Naive B cell (primary cell): ENCODE measurements at regions not wholly inside any gene's neighbourhood (a gene's known extent, or its start where the extent isn't known, plus 50 kb on each side); places are given as distances from the start of the nearest gene placed in this dataset.
"Not testable (repeated sequence)": the region's sequence is repeated elsewhere in the genome, so short reads cannot be mapped to it uniquely, and the experiment has no call there.

Source experiments
- ATAC-seq, 2 donors: fragments of 150-1000 bp; cut with Tn5 transposase; 2 replicates each; pipeline ENCODE4 v1.10.0; 2021; ENCODE audit warnings: low read depth in 2 of 2, mild to moderate bottlenecking in 2 of 2, moderate library complexity in 2 of 2
- DNase-seq: peaks from one replicate; pipeline ENCODE4 v3.0.0; 2022
- H3K27ac Mint-ChIP-seq, 6 donors: one replicate each; pipeline ENCODE4 v1.8.0; 2020 to 2022; ENCODE audit warnings: mild to moderate bottlenecking in 6 of 6, mixed read lengths in 6 of 6, moderate library complexity in 5 of 6, inconsistent platforms in 2 of 6
- H3K27me3 Mint-ChIP-seq, 3 donors: one replicate each; pipeline ENCODE4 v1.8.0; 2021 to 2022; ENCODE audit warnings: mixed read lengths in 3 of 3, mild to moderate bottlenecking in 1 of 3
- H3K36me3 Mint-ChIP-seq, 2 donors: one replicate each; pipeline ENCODE4 v1.8.0; 2020 to 2022; ENCODE audit warnings: mixed read lengths in 2 of 2, inconsistent platforms in 1 of 2, mild to moderate bottlenecking in 1 of 2
- H3K4me1 Mint-ChIP-seq, 3 donors: one replicate each; pipeline ENCODE4 v1.8.0; 2020 to 2022; ENCODE audit warnings: mixed read lengths in 3 of 3, inconsistent platforms in 1 of 3, mild to moderate bottlenecking in 1 of 3, moderate library complexity in 1 of 3
- H3K4me3 Mint-ChIP-seq, 8 donors: one replicate each; pipeline ENCODE4 v1.8.0; 2020 to 2022; ENCODE audit warnings: mild to moderate bottlenecking in 8 of 8, mixed read lengths in 8 of 8, moderate library complexity in 8 of 8, inconsistent platforms in 2 of 8
- H3K9me3 Mint-ChIP-seq, 7 donors: one replicate each; pipeline ENCODE4 v1.8.0; 2020 to 2022; ENCODE audit warnings: mixed read lengths in 7 of 7, mild to moderate bottlenecking in 5 of 7, inconsistent platforms in 2 of 7, moderate library complexity in 1 of 7

- no peaks in the 10 kb centered on the region for H3K9me3 Mint-ChIP-seq
- no peak overlapping the region for H3K27ac Mint-ChIP-seq
- no peak for ATAC-seq
- H3K4me3 Mint-ChIP-seq = no peak overlapping the region
- H3K36me3 Mint-ChIP-seq = no peaks in the 10 kb centered on the region
- no peaks in the 10 kb centered on the region for H3K4me1 Mint-ChIP-seq
- no peaks in the 10 kb centered on the region for H3K27me3 Mint-ChIP-seq
- DNase-seq = no peak
Measured at GRCh38 chr12:123050331-123050831, 69.9 kb downstream of the ARL6IP4 start.

- Mint-ChIP-seq H3K36me3 (no peaks in the 10 kb centered on the region), H3K4me1 (peaks cover 0 to 5% (median 0%) of the 10 kb centered on the region in 3 donors), H3K27me3 (no peaks in the 10 kb centered on the region), H3K27ac (peak overlapping the region in 3 of 6 donors; percentile 8 to 62 (median 24)), H3K4me3 (no peak overlapping the region), H3K9me3 (no peaks in the 10 kb centered on the region)
- ATAC-seq (no peak), DNase-seq (no peak)
Measured at GRCh38 chr12:123049398-123050240, 69.1 kb downstream of the ARL6IP4 start.

- not testable (repeated sequence) for DNase-seq, H3K36me3 Mint-ChIP-seq, H3K9me3 Mint-ChIP-seq, H3K27me3 Mint-ChIP-seq, H3K4me3 Mint-ChIP-seq, ATAC-seq
- Mint-ChIP-seq H3K27ac (peak overlapping the region in 2 of 6 donors; percentile 34 to 69), H3K4me1 (peaks cover 5 to 20% (median 12%) of the 10 kb centered on the region in 3 donors)
Measured at GRCh38 chr12:123047892-123048291, 67.4 kb downstream of the ARL6IP4 start.

- Mint-ChIP-seq H3K27me3 (no peaks in the 10 kb centered on the region), H3K36me3 (no peaks in the 10 kb centered on the region), H3K9me3 (no peaks in the 10 kb centered on the region), H3K4me1 (peaks cover 5 to 23% (median 12%) of the 10 kb centered on the region in 3 donors), H3K4me3 (no peak overlapping the region), H3K27ac (peak overlapping the region in 2 of 6 donors; percentile 22 to 34)
- DNase-seq (no peak), ATAC-seq (no peak)
Measured at GRCh38 chr12:123047289-123047688, 66.8 kb downstream of the ARL6IP4 start.

- H3K4me3 Mint-ChIP-seq = no peak overlapping the region
- DNase-seq (no peak), ATAC-seq (no peak)
- H3K9me3 Mint-ChIP-seq = no peaks in the 10 kb centered on the region
- peaks cover 5 to 23% (median 12%) of the 10 kb centered on the region in 3 donors for H3K4me1 Mint-ChIP-seq
- no peaks in the 10 kb centered on the region for H3K27me3 Mint-ChIP-seq
- peak overlapping the region in 1 of 6 donors; percentile 26 for H3K27ac Mint-ChIP-seq
- no peaks in the 10 kb centered on the region for H3K36me3 Mint-ChIP-seq
Measured at GRCh38 chr12:123046431-123046830, 66.0 kb downstream of the ARL6IP4 start.

GRCh38 chr12:123045678-123046077 lies 65.2 kb downstream of the ARL6IP4 start:
- DNase-seq (no peak), ATAC-seq (no peak)
- no peaks in the 10 kb centered on the region for H3K9me3 Mint-ChIP-seq
- H3K4me1 Mint-ChIP-seq = peaks cover 5 to 23% (median 12%) of the 10 kb centered on the region in 3 donors
- no peaks in the 10 kb centered on the region for H3K27me3 Mint-ChIP-seq
- no peak overlapping the region for H3K4me3 Mint-ChIP-seq
- peak overlapping the region in 1 of 6 donors; percentile 42 for H3K27ac Mint-ChIP-seq
- no peaks in the 10 kb centered on the region for H3K36me3 Mint-ChIP-seq

- H3K4me1 Mint-ChIP-seq = peaks cover 5 to 23% (median 12%) of the 10 kb centered on the region in 3 donors
Measured at GRCh38 chr12:123044351-123044750, 63.9 kb downstream of the ARL6IP4 start.

GRCh38 chr12:123043536-123044001 lies 63.1 kb downstream of the ARL6IP4 start:
- Mint-ChIP-seq H3K27ac (peak overlapping the region in 2 of 6 donors; percentile 18 to 29), H3K4me3 (peak overlapping the region in 3 of 8 donors; percentile 10 to 49 (median 14)), H3K4me1 (peaks cover 5 to 23% (median 12%) of the 10 kb centered on the region in 3 donors)

More at GRCh38 chr12:123044351-123044750, 63.9 kb downstream of the ARL6IP4 start:
- ATAC-seq = no peak
- Mint-ChIP-seq H3K27ac (peak overlapping the region in 1 of 6 donors; percentile 18), H3K27me3 (no peaks in the 10 kb centered on the region), H3K36me3 (no peaks in the 10 kb centered on the region), H3K4me3 (no peak overlapping the region), H3K9me3 (no peaks in the 10 kb centered on the region)
- DNase-seq = no peak

GRCh38 chr12:123042833-123043232 lies 62.4 kb downstream of the ARL6IP4 start:
- no peaks in the 10 kb centered on the region for H3K9me3 Mint-ChIP-seq
- no peaks in the 10 kb centered on the region for H3K27me3 Mint-ChIP-seq
- DNase-seq (no peak), ATAC-seq (no peak)
- H3K36me3 Mint-ChIP-seq = no peaks in the 10 kb centered on the region
- H3K4me1 Mint-ChIP-seq = peaks cover 5 to 23% (median 12%) of the 10 kb centered on the region in 3 donors
- peak overlapping the region in 1 of 8 donors; percentile 7 for H3K4me3 Mint-ChIP-seq
- no peak overlapping the region for H3K27ac Mint-ChIP-seq

More at GRCh38 chr12:123043536-123044001, 63.1 kb downstream of the ARL6IP4 start:
- ATAC-seq = peak; percentile 84 to 90
- no peaks in the 10 kb centered on the region for H3K36me3 Mint-ChIP-seq
- H3K27me3 Mint-ChIP-seq = no peaks in the 10 kb centered on the region
- no peaks in the 10 kb centered on the region for H3K9me3 Mint-ChIP-seq
- peak; percentile 63 for DNase-seq

- H3K27me3 Mint-ChIP-seq = no peaks in the 10 kb centered on the region
- peaks cover 5 to 23% (median 12%) of the 10 kb centered on the region in 3 donors for H3K4me1 Mint-ChIP-seq
- DNase-seq (no peak), ATAC-seq (no peak)
- H3K4me3 Mint-ChIP-seq = no peak overlapping the region
- no peak overlapping the region for H3K27ac Mint-ChIP-seq
- H3K9me3 Mint-ChIP-seq = no peaks in the 10 kb centered on the region
- H3K36me3 Mint-ChIP-seq = no peaks in the 10 kb centered on the region
Measured at GRCh38 chr12:123041811-123042655, 61.6 kb downstream of the ARL6IP4 start.

GRCh38 chr12:123041042-123041531 lies 60.6 kb downstream of the ARL6IP4 start:
- Mint-ChIP-seq H3K4me1 (peaks cover 5 to 23% (median 12%) of the 10 kb centered on the region in 3 donors), H3K4me3 (no peak overlapping the region), H3K36me3 (no peaks in the 10 kb centered on the region), H3K27me3 (no peaks in the 10 kb centered on the region), H3K27ac (peak overlapping the region in 2 of 6 donors; percentile 63 to 78), H3K9me3 (no peaks in the 10 kb centered on the region)
- DNase-seq = no peak
- no peak for ATAC-seq

GRCh38 chr12:123040106-123040505 lies 59.6 kb downstream of the ARL6IP4 start:
- peak overlapping the region in 1 of 6 donors; percentile 25 for H3K27ac Mint-ChIP-seq
- peaks cover 5 to 22% (median 14%) of the 10 kb centered on the region in 3 donors for H3K4me1 Mint-ChIP-seq
- ATAC-seq = no peak
- H3K27me3 Mint-ChIP-seq = no peaks in the 10 kb centered on the region
- no peak for DNase-seq
- no peaks in the 10 kb centered on the region for H3K36me3 Mint-ChIP-seq
- no peaks in the 10 kb centered on the region for H3K9me3 Mint-ChIP-seq
- H3K4me3 Mint-ChIP-seq = no peak overlapping the region

- peaks cover 14 to 24% (median 23%) of the 10 kb centered on the region in 3 donors for H3K4me1 Mint-ChIP-seq
- H3K27me3 Mint-ChIP-seq = no peaks in the 10 kb centered on the region
- DNase-seq = no peak
- H3K4me3 Mint-ChIP-seq = no peak overlapping the region
- no peak for ATAC-seq
- no peaks in the 10 kb centered on the region for H3K36me3 Mint-ChIP-seq
- H3K27ac Mint-ChIP-seq = peak overlapping the region in 1 of 6 donors; percentile 11
- no peaks in the 10 kb centered on the region for H3K9me3 Mint-ChIP-seq
Measured at GRCh38 chr12:123038966-123039365, 58.5 kb downstream of the ARL6IP4 start.
